GM23338 (cell line): ENCODE measurements at regions not wholly inside any gene's neighbourhood (a gene's known extent, or its start where the extent isn't known, plus 50 kb on each side); places are given as distances from the start of the nearest gene placed in this dataset.

Experiments used
- CTCF ChIP-seq, 2 experiments: fragments of 200-600 bp in 1 of 2; sonication (generic) in 1 of 2; conservative IDR thresholded peaks; 2 replicates each; pipeline versions ENCODE4 v1.5.1 to v1.6.1; 2016 to 2017; ENCODE audit warnings: antibody characterized with exemption in 2 of 2, low read depth in 2 of 2, mild to moderate bottlenecking in 2 of 2, moderate library complexity in 1 of 2
- EZH2 ChIP-seq: fragments of 200-600 bp; sonication (generic); IDR thresholded peaks from one replicate; pipeline ENCODE4 v1.8.0; 2017; ENCODE audit warnings: antibody characterized with exemption, mild to moderate bottlenecking, low read depth; ENCODE audit not compliant: unreplicated experiment
- JUNB ChIP-seq: IDR thresholded peaks from one replicate; pipeline ENCODE4 v1.6.1; 2016; ENCODE audit warnings: antibody characterized with exemption; ENCODE audit not compliant: unreplicated experiment
- POLR2AphosphoS5 ChIP-seq: IDR thresholded peaks from 2 replicates; pipeline ENCODE4 v1.6.1; 2016; ENCODE audit warnings: antibody characterized with exemption, low read depth
- REST ChIP-seq: IDR thresholded peaks from one replicate; pipeline ENCODE4 v1.6.1; 2018; ENCODE audit warnings: antibody characterized with exemption; ENCODE audit not compliant: unreplicated experiment

GRCh38 chr5:176173647-176174046, 64.6 kb upstream of the SIMC1 start:
- no peak for TF ChIP-seq CTCF (conservative IDR thresholded peaks at IDR 0.05; ENCODE audit: low read depth in 2 of 2)
- no peak for TF ChIP-seq EZH2
- TF ChIP-seq POLR2AphosphoS5, result no peak
- TF ChIP-seq REST, result no peak
- TF ChIP-seq JUNB, result no peak
